SK-N-MC (cell line): ENCODE measurements at regions not wholly inside any gene's neighbourhood (a gene's known extent, or its start where the extent isn't known, plus 50 kb on each side); places are given as distances from the start of the nearest gene placed in this dataset.

ENCODE experiments used
- EZH2 ChIP-seq: fragments of 200-600 bp; sonication (generic); IDR thresholded peaks from one replicate; pipeline ENCODE4 v1.6.1; 2017; ENCODE audit warnings: antibody characterized with exemption
- POLR2AphosphoS5 ChIP-seq: IDR thresholded peaks from 2 replicates; pipeline ENCODE4 v1.6.1; 2012; ENCODE audit warnings: mild to moderate bottlenecking, low read depth, low read length, borderline replicate concordance

- no peak for TF ChIP-seq EZH2
- no peak for TF ChIP-seq POLR2AphosphoS5
Observed at GRCh38 chr3:20396335-20396734, 210.3 kb upstream of the SGO1 start.
